BJ (cell line): ENCODE measurements at regions not wholly inside any gene's neighbourhood (a gene's known extent, or its start where the extent isn't known, plus 50 kb on each side); places are given as distances from the start of the nearest gene placed in this dataset.

Experiments
- CTCF ChIA-PET: fragments of 350-600 bp; formaldehyde crosslinking; extraction: SDS; loops from one replicate; lab custom pipeline; 2021; ENCODE audit warnings: antibody characterized with exemption, inconsistent platforms; lab: Yijun Ruan, JAX
- POLR2A ChIA-PET: fragments of 300-600 bp; sonication (Branson Sonifier 250); formaldehyde crosslinking; extraction: SDS; loops from one replicate; lab custom pipeline; 2021; ENCODE audit warnings: antibody characterized with exemption; lab: Charles Lee
- DNase-seq: peaks from one replicate; pipeline ENCODE4 v3.0.0-alpha.2; 2011; ENCODE audit warnings: low read depth
- H3K27me3 ChIP-seq: 2 replicates; pipeline ENCODE4 v1.6.0; 2011; ENCODE audit warnings: low read length; ENCODE audit not compliant: control insufficient read depth, insufficient read depth
- H3K36me3 ChIP-seq: 2 replicates; pipeline ENCODE4 v1.5.1; 2011; ENCODE audit warnings: low read length; ENCODE audit not compliant: control insufficient read depth, insufficient read depth
- H3K4me3 ChIP-seq: 2 replicates; pipeline ENCODE4 v1.5.1; 2011; ENCODE audit warnings: low read depth, mild to moderate bottlenecking, control low read depth, low read length
- TF ChIP-seq, protein P1 (sequence below): IDR thresholded peaks from 2 replicates; pipeline ENCODE4 v1.5.1; 2011; ENCODE audit warnings: low read depth, mild to moderate bottlenecking, control low read depth, inconsistent platforms, low read length, moderate library complexity; ENCODE audit not compliant: insufficient read depth

DNA sequence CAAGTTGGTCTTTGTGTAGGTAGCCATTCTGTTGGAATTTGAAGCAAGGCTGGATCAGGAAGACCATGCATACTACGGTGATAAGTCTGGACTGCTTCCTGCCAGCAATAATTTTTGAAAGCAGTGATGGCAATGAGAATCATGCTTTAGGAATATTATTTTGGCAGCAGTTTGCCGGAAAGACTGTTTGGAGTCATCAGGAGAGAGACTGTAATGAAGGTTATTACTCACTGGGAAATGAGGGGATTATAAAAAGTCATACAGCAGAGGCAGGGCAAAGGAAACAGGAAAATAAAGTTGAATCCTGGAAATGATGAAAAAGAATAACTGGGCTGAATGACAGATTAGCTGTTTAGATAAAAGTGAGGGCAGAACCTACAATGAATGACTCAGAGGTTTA, 1136.8 kb upstream of the AUTS2 start:
- CTCF ChIA-PET = no interaction called here
- Histone ChIP-seq H3K36me3 (no peaks in the 10 kb centered on the region), H3K4me3 (no peak overlapping the region), H3K27me3 (no peaks in the 10 kb centered on the region)
- TF ChIP-seq, protein P1, sequence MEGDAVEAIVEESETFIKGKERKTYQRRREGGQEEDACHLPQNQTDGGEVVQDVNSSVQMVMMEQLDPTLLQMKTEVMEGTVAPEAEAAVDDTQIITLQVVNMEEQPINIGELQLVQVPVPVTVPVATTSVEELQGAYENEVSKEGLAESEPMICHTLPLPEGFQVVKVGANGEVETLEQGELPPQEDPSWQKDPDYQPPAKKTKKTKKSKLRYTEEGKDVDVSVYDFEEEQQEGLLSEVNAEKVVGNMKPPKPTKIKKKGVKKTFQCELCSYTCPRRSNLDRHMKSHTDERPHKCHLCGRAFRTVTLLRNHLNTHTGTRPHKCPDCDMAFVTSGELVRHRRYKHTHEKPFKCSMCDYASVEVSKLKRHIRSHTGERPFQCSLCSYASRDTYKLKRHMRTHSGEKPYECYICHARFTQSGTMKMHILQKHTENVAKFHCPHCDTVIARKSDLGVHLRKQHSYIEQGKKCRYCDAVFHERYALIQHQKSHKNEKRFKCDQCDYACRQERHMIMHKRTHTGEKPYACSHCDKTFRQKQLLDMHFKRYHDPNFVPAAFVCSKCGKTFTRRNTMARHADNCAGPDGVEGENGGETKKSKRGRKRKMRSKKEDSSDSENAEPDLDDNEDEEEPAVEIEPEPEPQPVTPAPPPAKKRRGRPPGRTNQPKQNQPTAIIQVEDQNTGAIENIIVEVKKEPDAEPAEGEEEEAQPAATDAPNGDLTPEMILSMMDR = no peak
- POLR2A ChIA-PET = no interaction called here
- no peak for DNase-seq

DNA sequence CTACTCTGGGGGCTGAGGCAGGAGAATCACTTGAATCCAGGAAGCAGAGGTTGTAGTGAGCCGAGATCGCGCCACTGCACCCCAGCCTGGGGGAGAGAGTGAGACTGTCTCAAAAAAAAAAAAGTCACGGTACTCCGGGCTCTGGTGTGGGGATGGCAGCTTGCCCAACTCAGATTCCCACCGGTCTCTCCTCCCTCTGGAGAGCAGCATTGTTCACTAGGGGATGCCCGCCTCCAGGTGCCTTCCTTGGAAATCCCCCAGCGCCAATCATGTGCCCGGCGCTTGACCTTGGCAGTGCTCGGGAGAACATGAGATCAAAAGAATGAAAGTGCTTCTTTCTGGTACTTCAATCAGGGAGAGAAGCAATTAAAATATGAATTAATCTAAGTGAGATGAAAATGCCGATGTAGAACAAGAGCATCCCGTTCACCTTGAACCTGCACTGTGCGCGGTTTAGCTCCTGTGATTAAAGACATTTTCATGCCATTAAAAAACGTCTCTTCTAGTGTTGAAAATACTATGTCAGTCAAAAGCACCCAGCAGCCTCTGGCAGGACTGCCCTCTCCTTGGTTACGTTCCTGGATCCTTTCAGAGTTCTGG, 1127.3 kb upstream of the AUTS2 start:
- POLR2A ChIA-PET = no interaction called here
- CTCF ChIA-PET = no interaction called here

DNA sequence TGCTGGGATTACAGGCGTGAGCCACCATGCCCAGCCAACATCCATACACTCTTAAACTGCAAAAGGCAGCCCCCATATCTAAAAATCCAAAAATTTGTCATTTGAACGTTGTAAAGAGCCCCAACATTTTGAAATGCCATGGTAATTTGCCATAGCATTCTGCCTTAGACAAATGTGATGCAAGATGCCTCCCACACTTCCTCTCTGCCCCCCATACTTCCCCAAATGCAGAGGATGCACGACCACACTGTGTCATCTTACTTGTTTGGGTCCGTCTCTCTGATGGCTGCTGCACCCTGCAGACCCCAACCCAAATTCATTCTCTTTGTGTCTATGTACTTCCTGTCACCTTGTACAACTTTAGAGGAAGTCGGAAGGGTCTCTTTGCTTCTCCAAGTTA, 1125.6 kb upstream of the AUTS2 start:
- H3K36me3 ChIP-seq = no peaks in the 10 kb centered on the region
- POLR2A ChIA-PET = no interaction called here
- CTCF ChIA-PET = no interaction called here
- no peak overlapping the region for H3K4me3 ChIP-seq
- DNase-seq = no peak
- no peaks in the 10 kb centered on the region for H3K27me3 ChIP-seq
- TF ChIP-seq, protein P1 = no peak

More for the DNA sequence above, 1127.3 kb upstream of the AUTS2 start:
- Histone ChIP-seq H3K4me3 (no peak overlapping the region), H3K27me3 (no peaks in the 10 kb centered on the region), H3K36me3 (no peaks in the 10 kb centered on the region)
- DNase-seq = no peak
- TF ChIP-seq, protein P1 = no peak

DNA sequence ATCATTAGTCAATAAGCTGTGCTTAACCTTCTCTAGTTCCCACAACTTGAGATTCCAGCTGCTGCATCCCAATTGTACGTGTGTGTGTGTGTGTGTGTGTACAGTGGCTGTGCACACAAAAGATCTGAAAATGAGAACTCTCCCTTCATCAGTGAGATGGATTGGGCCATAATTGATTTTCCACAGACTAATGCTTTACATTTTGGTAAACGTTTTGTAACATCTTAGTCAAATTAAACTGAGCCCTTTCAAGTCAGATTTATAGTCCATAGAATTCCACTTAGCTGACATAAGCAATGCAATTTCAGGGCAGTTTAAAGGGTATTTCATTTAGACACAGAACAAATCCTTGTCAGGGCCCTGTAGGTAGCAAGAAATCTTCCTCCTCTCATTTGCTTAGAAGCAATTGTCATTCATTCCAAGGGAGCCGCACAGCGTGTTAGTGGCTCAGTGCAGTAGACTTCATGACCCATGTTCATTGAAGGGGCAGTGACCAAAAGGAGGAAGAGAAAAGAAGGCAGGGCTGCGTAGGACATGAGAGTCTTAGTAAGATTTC, 1123.5 kb upstream of the AUTS2 start:
- H3K36me3 ChIP-seq = no peaks in the 10 kb centered on the region
- no peak for DNase-seq
- POLR2A ChIA-PET = no interaction called here
- CTCF ChIA-PET = interaction anchor here (0.6 kb wide), 1 partner anchor 75 kb away, joined by 3 read pairs; no protein-coding TSS in a partner anchor
- TF ChIP-seq, protein P1 = no peak
- H3K27me3 ChIP-seq = no peaks in the 10 kb centered on the region
- no peak overlapping the region for H3K4me3 ChIP-seq

DNA sequence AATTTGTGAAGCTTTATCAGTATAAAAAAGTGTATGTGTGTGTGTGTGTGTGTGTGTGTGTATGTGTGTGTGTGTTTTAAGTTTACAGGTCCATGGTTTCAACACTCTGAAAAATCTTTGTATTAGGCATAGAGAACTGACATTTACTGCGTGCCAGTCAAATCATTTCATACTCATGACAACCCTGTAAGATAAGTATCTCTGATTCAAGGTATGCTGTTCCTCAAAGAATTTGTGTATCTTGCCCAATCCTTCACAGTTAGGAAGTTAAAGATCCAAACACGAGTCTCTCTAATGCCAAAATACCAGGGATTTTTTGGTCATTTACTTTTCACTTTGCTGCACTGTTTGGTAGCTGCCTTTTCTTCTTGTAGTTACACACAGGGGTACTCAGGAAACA, 1121.3 kb upstream of the AUTS2 start:
- no peaks in the 10 kb centered on the region for H3K27me3 ChIP-seq
- TF ChIP-seq, protein P1 = no peak
- H3K4me3 ChIP-seq = no peak overlapping the region
- ChIA-PET POLR2A (no interaction called here), CTCF (no interaction called here)
- no peak for DNase-seq
- H3K36me3 ChIP-seq = no peaks in the 10 kb centered on the region
